HS-5 (cell line): ENCODE measurements at regions not wholly inside any gene's neighbourhood (a gene's known extent, or its start where the extent isn't known, plus 50 kb on each side); places are given as distances from the start of the nearest gene placed in this dataset.
"Not testable (repeated sequence)": the region's sequence is repeated elsewhere in the genome, so short reads cannot be mapped to it uniquely, and the experiment has no call there.

Experiments
- DNase-seq: peaks from one replicate; pipeline ENCODE4 v3.0.0-alpha.2; 2012; ENCODE audit warnings: low read depth

DNA sequence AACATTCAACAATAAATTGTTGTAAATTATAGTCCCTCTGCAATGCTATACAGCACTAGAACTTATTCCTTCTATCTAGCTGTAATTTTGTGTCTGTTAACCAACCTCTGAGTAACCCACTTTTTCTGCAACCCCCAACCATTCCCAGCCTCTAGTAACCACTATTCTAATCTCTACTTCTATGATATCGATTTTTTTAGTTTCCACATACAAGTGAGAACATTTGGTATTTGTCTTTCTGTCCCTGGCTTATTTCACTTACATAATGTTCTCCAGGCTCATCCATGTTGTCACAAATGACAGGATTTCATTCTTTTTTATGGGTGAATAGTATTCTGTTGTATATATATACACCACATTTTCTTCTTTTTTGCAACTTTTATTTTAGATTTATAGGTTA lies 147.6 kb downstream of the MAIP1 start:
- no peak for DNase-seq

DNA sequence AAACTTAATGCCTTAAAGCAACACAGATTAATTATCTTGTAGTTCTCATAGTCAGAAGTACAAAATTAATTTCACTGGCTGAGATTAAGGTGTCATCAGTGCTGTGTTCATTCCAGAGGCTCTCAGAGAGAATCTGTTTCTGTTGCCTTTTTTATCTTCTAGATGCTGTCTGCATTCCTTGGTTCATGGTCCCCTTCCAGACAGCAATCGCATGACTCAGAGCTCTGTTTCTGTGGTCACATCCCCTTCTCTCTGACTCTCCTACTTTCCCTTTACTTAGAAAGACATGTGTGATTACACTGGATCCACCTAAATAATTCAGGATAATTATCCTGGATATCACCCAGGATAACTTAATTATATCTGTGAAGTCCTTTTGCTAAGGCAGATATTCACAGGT lies 148.6 kb downstream of the MAIP1 start:
- DNase-seq: peak; percentile 25

DNA sequence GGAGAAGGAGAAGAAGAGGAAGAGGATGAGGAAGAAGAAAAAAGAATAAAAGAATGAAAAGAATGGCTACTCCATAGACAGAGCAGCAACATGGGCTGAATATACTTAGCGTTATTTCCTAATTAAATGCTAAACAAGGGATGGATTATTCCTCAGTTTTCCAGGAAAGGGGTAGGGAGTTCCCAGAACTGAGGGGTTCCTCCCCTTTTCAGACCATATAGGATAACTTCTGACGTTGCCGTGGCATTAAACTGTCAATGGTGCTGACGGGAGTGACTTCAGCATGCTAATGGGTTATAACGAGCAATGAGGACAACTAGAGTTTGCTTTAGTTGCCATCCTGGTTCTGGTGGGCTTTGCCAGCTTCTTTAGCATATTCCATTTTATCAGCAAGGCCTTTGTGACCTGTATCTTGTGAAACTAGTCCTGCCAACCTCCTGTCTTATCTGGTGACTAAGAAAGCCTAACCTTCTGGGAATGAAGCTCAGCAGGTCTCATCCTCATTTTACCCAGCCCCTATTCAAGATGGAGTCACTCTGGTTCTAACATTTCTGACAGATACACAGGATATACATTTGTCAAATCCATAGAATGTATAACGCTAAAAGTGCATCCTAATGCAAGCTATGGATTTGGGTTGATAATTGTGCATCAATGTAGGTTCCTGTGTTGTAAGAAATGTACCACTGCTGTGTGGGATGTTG lies 152.3 kb downstream of the MAIP1 start:
- DNase-seq: no peak

DNA sequence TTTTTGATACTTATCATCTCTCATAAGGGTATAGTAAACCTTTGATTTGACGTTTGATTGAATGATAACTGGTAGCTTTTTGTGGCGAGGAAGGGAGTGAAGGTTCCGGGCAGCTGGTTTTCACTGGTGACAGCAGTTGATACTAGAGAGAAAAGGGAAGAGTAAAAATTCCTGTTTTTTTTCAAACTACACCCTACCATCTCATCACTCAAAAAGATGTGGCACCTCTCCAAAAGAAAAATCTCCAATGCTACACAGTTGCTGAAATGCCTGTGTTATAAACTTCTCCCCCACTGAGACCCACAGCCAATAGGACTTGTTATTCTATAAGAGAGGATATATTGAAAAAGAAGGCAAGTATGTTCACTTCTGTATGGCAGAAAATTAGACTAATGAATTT lies 154.0 kb downstream of the MAIP1 start:
- DNase-seq: no peak

DNA sequence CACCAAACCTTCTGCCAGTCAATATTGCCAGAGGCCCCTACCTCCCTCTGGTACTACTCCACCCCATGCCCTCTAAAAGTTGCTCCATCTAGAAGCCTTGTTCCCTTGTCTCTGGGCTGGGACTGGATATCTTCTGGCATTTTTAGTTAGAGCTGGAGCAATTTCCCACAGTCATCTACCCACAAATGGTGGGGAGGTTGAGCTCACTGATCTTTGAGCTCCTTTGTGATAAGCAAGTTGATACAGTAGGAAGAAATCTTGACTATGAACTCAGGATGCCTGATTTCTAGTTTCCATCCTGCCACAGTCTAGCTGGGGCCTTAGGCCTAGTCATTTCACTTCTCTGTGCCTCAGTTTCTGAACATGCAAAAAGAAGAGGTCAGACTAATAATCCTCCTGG lies 155.0 kb downstream of the MAIP1 start:
- no peak for DNase-seq

DNA sequence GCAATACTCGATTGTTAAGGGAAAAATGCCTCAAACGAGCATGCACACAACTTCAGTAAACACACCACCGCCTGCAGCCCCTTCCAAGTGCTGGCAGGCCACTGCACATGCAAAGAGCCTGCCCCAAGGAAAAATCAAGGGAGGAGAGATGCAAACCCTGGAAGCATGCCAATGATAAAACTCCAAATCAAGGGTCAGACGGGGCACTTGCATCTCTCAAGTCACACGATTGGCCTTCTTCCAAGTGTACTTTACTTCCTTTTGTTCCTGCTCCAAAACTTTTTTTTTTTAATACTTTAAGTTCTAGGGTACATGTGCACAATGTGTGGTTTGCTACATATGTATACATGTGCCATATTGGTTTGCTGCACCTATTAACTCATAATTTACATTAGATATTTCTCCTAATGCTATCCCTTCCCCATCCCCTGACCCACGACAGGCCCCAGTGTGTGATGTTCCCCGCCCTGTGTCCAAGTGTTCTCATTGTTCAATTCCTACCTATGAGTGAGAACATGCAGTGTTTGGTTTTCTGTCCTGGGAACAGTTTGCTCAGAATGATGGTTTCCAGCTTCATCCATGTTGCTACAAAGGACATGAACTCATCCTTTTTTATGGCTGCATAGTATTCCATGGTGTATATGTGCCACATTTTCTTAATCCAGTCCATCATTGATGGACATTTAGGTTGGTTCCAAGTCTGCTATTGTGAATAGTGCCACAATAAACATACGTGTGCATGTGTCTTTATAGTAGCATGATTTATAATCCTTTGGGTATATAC lies 157.8 kb downstream of the MAIP1 start:
- not testable (repeated sequence) for DNase-seq

DNA sequence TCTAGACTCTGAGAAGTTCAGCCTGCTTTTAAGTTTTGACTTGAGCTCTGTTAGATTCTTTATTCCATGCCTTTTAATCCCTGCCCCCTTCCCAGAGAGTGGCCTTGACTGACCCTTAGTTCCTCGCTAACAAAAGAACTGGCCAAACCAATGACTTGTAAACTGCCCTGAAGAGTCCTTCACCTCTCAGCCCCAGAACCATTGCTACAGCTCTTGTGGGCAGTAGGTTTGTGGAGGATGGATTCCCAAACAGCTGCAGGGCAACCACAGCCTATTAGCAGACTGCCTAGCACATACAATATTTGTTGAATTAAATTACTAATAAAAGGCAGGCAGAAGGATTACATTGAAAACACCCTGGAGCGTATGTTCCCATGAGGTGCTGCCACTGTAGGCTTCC lies 163.9 kb downstream of the MAIP1 start:
- no peak for DNase-seq

DNA sequence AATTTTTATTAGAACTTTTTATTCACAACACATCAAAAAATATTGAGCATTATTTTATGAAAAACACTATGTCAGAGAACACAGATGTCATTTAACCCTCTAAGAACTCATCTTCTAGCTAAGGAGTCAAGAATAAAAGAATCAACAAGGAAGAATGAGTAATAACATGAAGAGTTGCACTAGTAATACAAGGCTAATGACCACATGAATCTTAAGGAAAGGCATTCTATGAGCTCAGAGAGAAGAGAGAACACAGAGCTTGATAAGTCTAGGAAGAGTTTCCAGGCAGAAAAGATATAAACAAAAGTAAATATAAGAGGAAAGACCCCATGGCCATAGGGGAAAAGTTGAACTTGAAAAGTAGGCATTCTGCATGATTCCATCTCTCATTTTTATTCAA lies 166.5 kb downstream of the MAIP1 start:
- no peak for DNase-seq

DNA sequence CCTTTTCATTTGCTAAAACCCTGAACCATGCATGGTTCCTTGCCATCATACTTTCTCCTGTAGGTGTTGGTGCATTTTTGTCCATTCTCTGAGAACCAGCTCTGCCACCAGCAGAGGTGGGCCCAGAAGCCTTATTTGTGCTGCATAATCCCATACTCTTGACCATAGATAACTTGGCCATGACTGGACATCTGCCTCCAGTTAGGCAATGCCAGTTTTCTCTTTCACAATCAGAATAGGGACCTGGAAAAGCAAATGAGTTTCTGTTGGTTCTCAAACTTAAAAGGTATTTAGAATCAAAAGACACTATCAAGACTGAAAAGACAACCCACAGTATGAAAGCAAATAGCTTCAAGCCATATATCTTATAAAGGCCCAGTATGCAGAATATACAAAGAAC lies 167.3 kb downstream of the MAIP1 start:
- DNase-seq: no peak

DNA sequence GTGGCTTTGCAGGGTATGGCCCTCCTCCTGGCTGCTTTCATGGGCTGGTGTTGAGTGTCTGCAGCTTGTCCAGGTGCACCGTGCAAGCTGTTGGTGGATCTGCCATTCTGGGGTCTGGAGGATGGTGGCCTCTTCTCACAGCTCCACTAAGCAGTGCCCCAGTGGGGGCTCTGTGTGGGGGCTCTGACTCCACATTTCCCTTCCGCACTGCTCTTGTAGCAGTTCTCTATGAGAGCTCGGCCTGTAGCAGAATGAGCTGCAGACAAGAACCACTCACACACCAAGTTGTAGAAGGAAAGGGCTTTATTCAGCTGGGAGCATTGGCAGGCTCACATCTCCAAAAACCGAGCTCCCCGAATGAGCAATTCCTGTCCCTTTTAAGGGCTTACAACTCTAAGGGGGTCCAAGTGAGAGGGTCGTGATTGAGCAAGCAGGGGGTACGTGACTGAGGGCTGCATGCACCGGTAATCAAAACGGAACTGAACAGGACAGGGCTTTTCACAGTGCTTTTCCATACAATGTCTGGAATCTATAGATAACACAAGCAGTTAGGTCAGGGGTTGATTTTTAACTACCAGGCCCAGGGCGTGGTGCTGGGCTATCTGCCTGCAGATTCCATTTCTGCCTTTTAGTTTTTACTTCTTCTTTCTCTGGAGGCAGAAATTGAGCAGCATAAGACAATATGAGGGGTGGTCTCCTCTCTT lies 169.4 kb downstream of the MAIP1 start:
- not testable (repeated sequence) for DNase-seq

DNA sequence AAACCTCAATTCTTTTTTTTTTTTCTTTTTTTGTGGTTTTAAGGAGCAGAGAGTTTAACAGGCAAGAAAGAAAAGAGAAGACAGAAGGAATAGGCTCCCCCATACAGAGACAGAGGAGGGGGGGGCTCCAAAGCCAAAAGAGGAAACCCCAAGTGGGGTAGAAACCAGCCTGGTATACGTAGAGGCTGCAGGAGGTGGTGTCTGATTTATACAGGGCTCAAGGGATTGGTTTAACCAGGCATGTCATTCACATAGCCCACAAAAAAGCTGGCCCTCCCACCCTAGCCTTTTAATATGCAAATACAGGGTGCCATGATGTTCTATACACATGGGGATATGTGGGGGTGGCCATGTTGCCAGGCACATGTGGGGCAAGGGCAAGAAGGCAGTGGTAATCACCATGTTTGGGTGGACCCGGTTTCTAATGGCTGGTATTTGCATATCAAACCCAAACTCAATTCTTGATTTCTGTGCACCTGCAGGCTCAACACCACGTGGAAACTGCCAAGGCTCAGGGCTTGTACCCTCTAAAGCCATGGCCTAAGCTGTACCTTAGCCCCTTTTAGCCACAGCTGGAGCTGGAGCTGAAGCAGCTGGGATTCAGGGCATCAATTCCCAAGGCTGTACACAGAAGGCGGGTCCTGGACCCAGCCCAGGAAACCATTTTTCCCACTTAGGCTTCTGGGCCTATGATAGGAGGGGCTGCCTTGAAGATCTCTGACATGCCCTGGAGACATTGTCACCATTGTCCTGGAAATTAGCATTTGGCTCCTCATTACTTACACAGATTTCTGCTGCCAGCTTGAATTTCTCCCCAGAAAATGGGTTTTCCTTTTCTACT lies 170.3 kb downstream of the MAIP1 start:
- no peak for DNase-seq

DNA sequence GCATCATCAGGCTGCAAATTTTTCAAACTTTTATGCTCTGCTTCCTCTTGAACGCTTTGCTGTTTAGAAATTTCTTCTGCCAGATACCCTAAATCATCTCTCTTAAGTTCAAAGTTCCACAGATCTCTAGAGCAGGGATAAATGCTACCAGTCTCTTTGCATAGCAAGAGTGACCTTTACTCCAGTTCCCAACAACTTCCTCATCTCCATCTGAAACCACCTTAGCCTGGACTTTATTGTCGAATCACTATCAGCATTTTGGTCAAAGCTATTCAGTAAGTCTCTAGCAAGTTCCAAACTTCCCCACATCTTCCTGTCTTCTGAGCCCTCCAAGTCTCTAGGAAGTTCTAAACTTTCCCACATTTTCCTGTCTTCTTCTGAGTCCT lies 170.9 kb downstream of the MAIP1 start:
- not testable (repeated sequence) for DNase-seq

DNA sequence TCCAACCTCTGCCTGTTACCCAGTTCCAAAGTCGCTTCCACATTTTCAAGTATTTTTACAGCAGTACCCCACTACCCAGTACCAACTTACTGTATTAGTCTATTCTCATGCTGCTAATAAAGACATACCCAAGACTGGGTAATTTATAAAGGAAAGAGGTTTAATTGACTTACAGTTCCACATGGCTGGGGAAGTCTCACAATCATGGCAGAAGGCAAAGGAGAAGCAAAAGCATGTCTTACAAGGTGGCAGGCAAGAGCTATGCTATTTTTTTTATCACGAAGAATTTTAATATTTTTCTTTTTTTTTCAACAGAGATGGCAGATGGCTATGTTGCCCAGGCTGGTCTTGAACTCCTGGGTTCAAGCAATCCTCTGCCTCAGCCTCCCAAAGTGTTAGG lies 171.3 kb downstream of the MAIP1 start:
- not testable (repeated sequence) for DNase-seq

DNA sequence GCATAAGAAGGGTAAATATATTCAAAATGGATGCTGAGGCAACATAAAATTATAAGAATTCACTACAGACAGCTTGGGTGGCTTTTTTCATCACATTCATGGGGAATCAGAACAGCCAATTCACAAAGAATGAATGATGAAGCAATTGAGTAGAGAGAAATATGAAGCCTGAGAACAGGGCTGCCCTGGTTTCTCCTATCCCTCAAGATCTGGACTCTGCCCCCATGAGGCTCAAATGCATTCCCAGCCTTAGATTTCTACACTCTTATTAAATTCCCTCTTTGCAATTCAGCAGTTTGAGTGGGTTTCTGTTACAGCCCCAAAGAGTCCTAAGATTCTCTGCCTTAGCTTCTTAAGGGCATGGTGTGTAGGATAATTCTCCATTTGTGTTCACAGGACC lies 172.5 kb downstream of the MAIP1 start:
- DNase-seq: no peak

DNA sequence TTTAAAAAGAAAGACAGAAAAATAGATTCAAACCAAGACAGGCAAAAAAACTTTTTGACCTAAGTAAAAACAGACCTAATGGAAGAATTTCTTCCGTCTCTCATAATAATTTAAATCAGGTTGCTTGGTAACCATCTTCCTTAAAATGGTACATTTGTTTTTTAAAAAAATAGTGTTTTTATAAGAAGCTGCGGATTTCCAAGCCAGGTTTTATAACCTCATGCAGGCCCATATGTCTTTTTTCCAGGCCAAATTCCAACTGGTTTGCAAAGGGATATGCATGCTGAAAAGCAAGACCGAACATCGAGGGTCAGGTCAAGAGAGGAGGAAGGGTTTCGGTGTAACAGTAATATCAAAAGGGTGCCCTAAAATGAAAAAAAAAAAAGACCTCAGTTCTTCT lies 172.9 kb downstream of the MAIP1 start:
- no peak for DNase-seq

DNA sequence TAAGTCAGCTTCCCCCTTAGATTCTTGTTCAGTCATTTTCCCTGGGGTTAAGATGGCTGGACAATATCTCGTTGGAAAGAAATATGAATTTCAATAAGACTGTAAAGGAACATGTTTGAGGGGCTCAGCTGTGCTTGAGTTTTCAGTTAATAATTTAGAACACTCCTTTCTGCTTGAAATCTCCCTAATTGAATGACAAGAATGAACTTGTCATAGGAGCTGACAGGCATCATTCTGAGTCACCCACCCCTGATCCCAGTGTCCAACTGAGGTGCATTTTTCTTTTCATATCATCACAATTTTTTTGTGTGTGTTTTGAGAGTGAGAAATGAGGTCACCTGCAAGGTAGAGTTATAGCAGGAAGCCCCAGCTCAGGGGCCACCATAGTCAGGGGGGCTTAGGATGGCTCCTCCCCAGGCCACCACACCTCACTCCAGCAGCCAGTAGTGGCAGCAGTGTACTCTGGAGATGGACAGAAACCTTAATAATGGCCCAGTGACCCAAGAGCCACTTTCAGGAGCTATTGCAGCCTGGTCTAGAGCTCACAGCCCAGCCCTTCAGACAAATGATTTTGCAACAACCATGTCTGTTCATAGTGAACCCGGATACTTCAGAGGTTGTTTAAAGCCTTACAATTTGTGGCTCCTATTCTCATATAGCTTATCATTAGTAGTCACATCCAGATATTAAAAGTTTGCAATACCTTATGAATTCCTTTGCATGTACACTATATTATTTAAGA lies 174.5 kb downstream of the MAIP1 start:
- no peak for DNase-seq

DNA sequence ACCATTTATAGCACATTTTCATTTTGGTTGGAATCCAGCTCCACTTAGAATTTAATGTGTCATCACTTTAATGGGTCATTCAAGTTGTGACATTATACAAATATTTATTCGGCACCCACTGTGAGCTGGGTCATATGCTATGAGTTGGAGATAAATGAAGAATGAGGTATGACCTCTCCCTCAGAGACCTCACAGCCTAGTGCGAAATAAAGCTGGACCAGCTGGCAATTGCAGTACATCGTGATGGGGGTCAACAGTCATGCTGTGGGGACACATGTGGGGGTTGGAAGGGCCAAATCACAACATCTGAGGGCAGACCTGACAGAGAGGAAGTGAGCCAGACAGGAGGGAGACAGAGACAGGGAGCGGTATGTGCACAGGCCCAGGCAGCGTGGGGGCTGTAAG lies 175.4 kb downstream of the MAIP1 start:
- no peak for DNase-seq

DNA sequence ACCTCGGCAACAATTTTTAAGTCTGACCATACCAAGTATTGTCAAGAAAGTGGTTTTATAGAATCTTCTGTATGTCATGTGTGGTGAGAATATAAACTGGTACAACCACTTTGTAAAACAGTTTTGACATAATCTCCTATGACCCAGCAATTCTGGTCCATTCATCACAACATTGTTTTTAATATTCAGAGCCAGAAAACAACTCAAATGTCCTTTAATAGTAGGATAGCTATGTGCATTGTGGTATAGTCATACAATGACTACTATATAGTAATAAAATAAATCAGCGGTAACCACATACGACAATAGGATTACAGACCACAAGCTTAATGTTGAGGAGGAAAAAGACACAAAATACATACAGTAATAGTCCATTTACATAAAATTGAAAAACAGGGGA lies 175.2 kb upstream of the SPATS2L start:
- DNase-seq: no peak

DNA sequence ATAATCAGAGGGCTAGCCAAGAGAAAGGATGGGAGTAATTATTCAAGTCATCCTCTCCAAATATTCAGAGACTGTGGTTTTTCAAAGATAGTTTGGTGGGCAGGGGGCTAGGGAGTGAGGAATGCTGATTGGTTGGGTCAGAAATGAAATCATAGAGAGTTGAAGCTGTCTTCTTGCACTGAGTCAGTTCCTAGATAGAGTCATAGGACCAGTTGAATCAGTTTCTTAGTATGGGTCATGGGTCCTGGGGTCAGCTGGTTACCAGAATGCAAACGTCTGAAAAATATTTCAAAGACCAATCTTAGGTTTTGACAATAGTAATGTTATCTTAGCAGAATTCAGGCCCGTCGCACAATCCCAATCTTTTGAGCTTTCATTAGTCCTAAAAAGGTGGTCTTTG lies 171.4 kb upstream of the SPATS2L start:
- no peak for DNase-seq

DNA sequence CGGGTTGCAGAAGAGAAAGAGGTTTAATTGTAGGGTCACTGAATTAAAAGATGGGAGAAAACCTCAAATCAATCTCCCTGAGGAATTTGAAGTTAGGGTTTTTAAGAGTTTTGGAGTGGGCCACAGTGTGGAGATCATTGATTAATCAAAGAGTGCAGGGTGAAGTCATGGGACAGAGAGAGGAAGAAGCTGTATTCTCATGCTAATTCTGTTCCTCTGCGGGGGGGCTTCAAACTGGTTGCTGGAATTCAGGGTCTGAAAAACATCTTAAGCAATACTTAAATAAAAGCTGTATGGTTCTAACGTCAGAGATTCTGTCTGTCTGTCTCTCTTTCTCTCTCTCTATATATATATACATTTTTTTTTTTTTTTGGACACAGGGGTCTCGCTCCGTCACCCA lies 169.8 kb upstream of the SPATS2L start:
- DNase-seq: no peak

DNA sequence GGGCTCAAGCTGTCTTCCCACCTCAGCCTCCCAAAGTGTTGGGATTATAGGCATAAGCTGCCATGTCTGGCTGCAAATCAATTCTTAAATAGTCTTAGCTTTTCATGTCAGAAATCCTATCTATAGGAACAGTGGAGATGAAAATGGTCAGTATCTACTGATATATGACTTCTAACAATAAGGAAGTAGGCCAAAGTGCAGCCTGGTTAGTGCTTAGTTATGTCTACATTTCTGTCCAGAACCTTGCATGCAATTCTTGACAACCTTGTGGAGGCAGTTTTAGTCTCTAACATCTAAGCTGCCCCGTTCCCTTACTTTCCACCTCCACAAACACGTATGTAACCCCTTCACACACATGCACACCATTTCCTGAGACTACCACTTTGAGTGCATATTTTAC lies 169.2 kb upstream of the SPATS2L start:
- DNase-seq: no peak

DNA sequence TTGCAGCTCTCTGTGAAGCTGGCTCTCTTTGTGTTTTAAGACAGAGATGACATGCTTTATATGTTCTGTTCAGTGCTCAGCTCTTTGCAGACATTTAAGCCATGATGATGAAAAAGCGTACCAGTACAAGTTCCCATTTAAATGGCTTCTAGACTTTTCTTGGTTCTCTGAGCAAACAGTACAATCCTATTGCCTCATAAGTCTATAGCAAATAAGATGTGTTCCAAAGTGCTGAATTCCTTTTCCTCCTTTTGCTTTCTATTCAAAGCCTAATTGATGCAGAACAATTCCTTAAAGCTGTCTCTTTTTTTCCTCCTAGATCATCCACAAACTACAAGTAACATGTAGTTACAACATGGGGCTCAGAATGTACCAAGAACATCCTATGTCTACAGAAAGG lies 168.8 kb upstream of the SPATS2L start:
- DNase-seq: no peak
